CD4-positive, alpha-beta memory T cell (primary cell): ENCODE measurements at regions not wholly inside any gene's neighbourhood (a gene's known extent, or its start where the extent isn't known, plus 50 kb on each side); places are given as distances from the start of the nearest gene placed in this dataset.
A peak's percentile ranks its signal among the peaks of the same experiment; 100 is the strongest.

Experiments used
- CTCF ChIA-PET: fragments of 350-600 bp; sonication (Branson Sonifier 250); formaldehyde crosslinking; loops from one replicate; lab custom pipeline; 2021; ENCODE audit warnings: inconsistent platforms; ENCODE audit not compliant: partially characterized antibody; lab: Charles Lee
- POLR2A ChIA-PET: fragments of 350-600 bp; sonication (Branson Sonifier 250); formaldehyde crosslinking; loops from one replicate; lab custom pipeline; 2021; ENCODE audit not compliant: partially characterized antibody; lab: Charles Lee
- DNase-seq, 5 donors: peaks; one replicate each; pipeline versions ENCODE4 v3.0.0 to v3.0.0-alpha.2; 2020 to 2022; ENCODE audit warnings: mixed read lengths in 1 of 5
- H3K27ac ChIP-seq: one replicate; pipeline ENCODE4 v1.7.0; 2013; ENCODE audit warnings: low read depth, low read length
- H3K27me3 ChIP-seq: 2 replicates; pipeline ENCODE4 v1.7.0; 2013; ENCODE audit warnings: mild to moderate bottlenecking, low read length, moderate library complexity; ENCODE audit not compliant: insufficient read depth
- H3K36me3 ChIP-seq: 2 replicates; pipeline ENCODE4 v1.7.0; 2013; ENCODE audit warnings: mild to moderate bottlenecking, low read length, moderate library complexity; ENCODE audit not compliant: insufficient read depth
- H3K4me1 ChIP-seq: 2 replicates; pipeline ENCODE4 v1.7.0; 2013; ENCODE audit warnings: mild to moderate bottlenecking, low read length, moderate library complexity; ENCODE audit not compliant: insufficient read depth
- H3K4me3 ChIP-seq, 2 donors: one replicate each; pipeline ENCODE4 v1.7.0; 2013; ENCODE audit warnings: low read length in 2 of 2, mild to moderate bottlenecking in 1 of 2
- H3K9me3 ChIP-seq, 2 donors: one replicate each; pipeline ENCODE4 v1.7.0; 2013; ENCODE audit warnings: low read length in 2 of 2, control low read depth in 1 of 2; ENCODE audit not compliant: control insufficient read depth in 1 of 2
- H3K27ac Mint-ChIP-seq, 7 donors: one replicate each; pipeline ENCODE4 v1.8.0; 2020 to 2021; ENCODE audit warnings: mixed read lengths in 7 of 7, mild to moderate bottlenecking in 6 of 7, inconsistent platforms in 3 of 7, moderate library complexity in 3 of 7
- H3K27me3 Mint-ChIP-seq, 2 donors: one replicate each; pipeline ENCODE4 v1.8.0; 2020 to 2021; ENCODE audit warnings: mixed read lengths in 2 of 2
- H3K36me3 Mint-ChIP-seq, 2 donors: one replicate each; pipeline ENCODE4 v1.8.0; 2020 to 2021; ENCODE audit warnings: mixed read lengths in 2 of 2, inconsistent platforms in 1 of 2, mild to moderate bottlenecking in 1 of 2
- H3K4me1 Mint-ChIP-seq, 4 donors: one replicate each; pipeline ENCODE4 v1.8.0; 2020 to 2021; ENCODE audit warnings: mixed read lengths in 4 of 4, mild to moderate bottlenecking in 1 of 4
- H3K4me3 Mint-ChIP-seq, 8 donors: one replicate each; pipeline ENCODE4 v1.8.0; 2020 to 2021; ENCODE audit warnings: mixed read lengths in 8 of 8, mild to moderate bottlenecking in 7 of 8, moderate library complexity in 6 of 8, inconsistent platforms in 3 of 8
- H3K9me3 Mint-ChIP-seq, 8 donors: one replicate each; pipeline ENCODE4 v1.8.0; 2020 to 2021; ENCODE audit warnings: mixed read lengths in 8 of 8, mild to moderate bottlenecking in 5 of 8, inconsistent platforms in 3 of 8, moderate library complexity in 1 of 8
- intact Hi-C: fragments of 100-400 bp; cut with micrococcal nuclease; formaldehyde crosslinking; loops from one replicate; pipeline ENCODE4 v1.15.1; 2023

DNA sequence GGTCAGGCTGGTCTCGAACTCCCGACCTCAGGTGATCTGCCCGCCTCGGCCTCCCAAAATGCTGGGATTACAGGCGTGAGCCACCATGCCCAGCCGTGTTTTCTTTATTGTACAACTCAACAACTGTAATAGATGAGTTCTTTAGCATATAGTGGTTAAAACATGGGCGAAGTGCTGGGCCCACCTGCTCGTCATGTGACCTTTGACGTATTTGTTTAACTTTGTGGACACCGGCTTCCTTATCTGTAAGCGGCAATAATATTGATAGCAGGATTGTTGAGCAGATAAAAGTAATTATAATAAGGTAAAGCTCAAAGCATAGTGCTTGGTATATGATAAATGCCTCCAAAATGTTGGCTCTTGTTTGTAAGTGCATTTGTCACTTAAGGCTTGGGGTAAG lies 460.3 kb downstream of the KLF12 start:
- Mint-ChIP-seq H3K4me1 (peaks cover 0 to 1% (median 0%) of the 10 kb centered on the region in 4 donors), H3K27me3 (no peaks in the 10 kb centered on the region), H3K9me3 (no peaks in the 10 kb centered on the region), H3K36me3 (no peaks in the 10 kb centered on the region), H3K27ac (no peak overlapping the region), H3K4me3 (no peak overlapping the region)
- Histone ChIP-seq H3K9me3 (no peaks in the 10 kb centered on the region), H3K4me1 (no peaks in the 10 kb centered on the region), H3K27me3 (no peaks in the 10 kb centered on the region), H3K4me3 (no peak overlapping the region), H3K36me3 (no peaks in the 10 kb centered on the region), H3K27ac (no peak overlapping the region)
- ChIA-PET POLR2A (no interaction called here), CTCF (no interaction called here)
- intact Hi-C loops: no loop called here
- DNase-seq: no peak

DNA sequence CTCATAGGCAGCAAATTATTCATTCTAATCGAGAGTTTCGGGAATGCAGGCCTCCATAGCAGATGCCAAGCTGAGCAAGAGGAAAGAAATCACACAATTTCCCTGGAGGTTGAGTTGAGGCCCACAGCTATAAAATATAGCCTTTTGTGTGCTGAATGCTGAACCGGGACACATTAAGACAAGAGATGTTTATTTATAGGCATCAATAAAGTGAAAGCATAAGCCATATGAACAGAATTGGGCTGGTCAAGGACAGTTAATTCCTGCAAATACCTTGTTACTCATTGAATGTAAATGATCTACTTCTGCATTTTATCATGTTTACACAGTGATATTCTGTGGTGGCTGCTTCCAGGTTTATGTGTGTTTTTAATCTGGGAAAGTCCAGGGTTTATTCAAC lies 461.7 kb downstream of the KLF12 start:
- Histone ChIP-seq H3K4me1 (no peaks in the 10 kb centered on the region), H3K36me3 (no peaks in the 10 kb centered on the region), H3K4me3 (no peak overlapping the region), H3K27ac (no peak overlapping the region), H3K27me3 (no peaks in the 10 kb centered on the region), H3K9me3 (no peaks in the 10 kb centered on the region)
- intact Hi-C loops: no loop called here
- ChIA-PET POLR2A (no interaction called here), CTCF (no interaction called here)
- DNase-seq: no peak
- H3K27ac Mint-ChIP-seq: no peak overlapping the region
- no peaks in the 10 kb centered on the region for H3K4me1 Mint-ChIP-seq
- no peak overlapping the region for H3K4me3 Mint-ChIP-seq
- H3K9me3 Mint-ChIP-seq: no peaks in the 10 kb centered on the region
- H3K27me3 Mint-ChIP-seq: no peaks in the 10 kb centered on the region
- H3K36me3 Mint-ChIP-seq: no peaks in the 10 kb centered on the region

DNA sequence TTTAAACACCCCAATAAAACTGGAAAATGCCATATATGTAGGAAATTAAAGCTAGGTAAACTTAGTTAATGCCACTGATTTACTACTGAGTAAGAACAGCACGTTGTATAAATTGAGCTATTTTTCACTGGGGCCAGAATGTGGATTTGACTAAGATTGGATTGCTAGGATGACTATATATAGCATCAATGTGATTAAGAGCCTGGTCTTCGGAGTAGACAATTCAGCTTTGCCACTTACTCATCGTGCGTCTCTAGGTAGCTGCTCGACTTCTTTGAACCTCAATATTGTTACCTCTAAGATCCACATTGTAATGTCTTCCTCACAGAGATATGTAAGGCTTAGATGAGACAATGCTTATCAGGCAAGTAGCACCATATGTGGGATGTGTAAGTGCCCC lies 462.5 kb downstream of the KLF12 start:
- Histone ChIP-seq H3K9me3 (no peaks in the 10 kb centered on the region), H3K27me3 (no peaks in the 10 kb centered on the region), H3K4me3 (no peak overlapping the region), H3K27ac (no peak overlapping the region), H3K36me3 (no peaks in the 10 kb centered on the region), H3K4me1 (no peaks in the 10 kb centered on the region)
- no peak overlapping the region for H3K27ac Mint-ChIP-seq
- no peak overlapping the region for H3K4me3 Mint-ChIP-seq
- CTCF ChIA-PET: no interaction called here
- H3K36me3 Mint-ChIP-seq: no peaks in the 10 kb centered on the region
- no peak for DNase-seq
- POLR2A ChIA-PET: interaction anchor here (0.6 kb wide), 1 partner anchor 462 kb away, joined by 3 read pairs; no protein-coding TSS in a partner anchor
- H3K27me3 Mint-ChIP-seq: no peaks in the 10 kb centered on the region
- no peaks in the 10 kb centered on the region for H3K4me1 Mint-ChIP-seq
- no peaks in the 10 kb centered on the region for H3K9me3 Mint-ChIP-seq
- intact Hi-C loops: no loop called here

DNA sequence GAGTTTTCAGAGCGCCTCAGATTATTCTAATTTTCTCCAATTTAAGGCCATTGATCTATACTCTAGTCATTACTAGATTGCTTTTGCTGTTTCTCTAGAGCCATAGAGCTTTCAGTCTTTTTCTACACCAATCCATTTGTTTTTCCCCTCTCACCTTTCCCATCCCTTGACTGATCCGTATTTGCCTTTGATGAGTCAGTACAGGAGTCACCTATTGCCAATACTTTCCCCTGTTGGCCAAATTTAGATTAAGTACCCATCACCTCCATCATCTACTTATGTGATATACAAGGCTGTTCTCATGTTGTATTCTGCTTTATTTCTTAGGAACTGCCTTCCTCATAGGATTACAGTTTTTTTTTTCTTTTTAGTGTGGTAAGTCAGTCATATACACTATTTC lies 463.2 kb downstream of the KLF12 start:
- Mint-ChIP-seq H3K27me3 (no peaks in the 10 kb centered on the region), H3K4me3 (no peak overlapping the region), H3K27ac (peak overlapping the region in 1 of 7 donors; percentile 39), H3K9me3 (no peaks in the 10 kb centered on the region), H3K4me1 (peaks cover 0 to 3% (median 1%) of the 10 kb centered on the region in 4 donors), H3K36me3 (no peaks in the 10 kb centered on the region)
- no peak for DNase-seq
- no peaks in the 10 kb centered on the region for H3K36me3 ChIP-seq
- intact Hi-C loops: no loop called here
- no peaks in the 10 kb centered on the region for H3K27me3 ChIP-seq
- CTCF ChIA-PET: no interaction called here
- H3K4me1 ChIP-seq: no peaks in the 10 kb centered on the region
- no peak overlapping the region for H3K4me3 ChIP-seq
- H3K27ac ChIP-seq: no peak overlapping the region
- no peaks in the 10 kb centered on the region for H3K9me3 ChIP-seq
- POLR2A ChIA-PET: no interaction called here

DNA sequence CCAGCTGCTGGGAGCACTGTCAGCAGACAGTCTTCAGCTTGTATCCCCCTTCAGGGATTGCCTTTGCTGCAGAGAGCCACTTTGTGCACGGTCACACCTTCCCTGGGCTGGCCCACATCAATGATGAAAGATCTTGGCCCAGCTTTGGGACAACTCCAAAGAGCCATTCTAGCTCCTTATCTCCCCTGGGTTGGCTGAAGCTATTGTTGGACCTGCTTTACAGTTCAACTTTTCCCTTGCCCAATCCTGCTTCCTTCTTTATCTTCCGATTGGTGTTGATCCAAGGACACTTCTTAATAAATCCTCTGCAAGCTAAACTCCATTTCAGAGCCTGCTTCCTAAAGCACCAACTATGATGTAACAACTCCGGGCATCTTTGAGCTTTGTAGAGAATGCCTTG lies 466.4 kb downstream of the KLF12 start:
- H3K4me3 Mint-ChIP-seq: no peak overlapping the region
- POLR2A ChIA-PET: no interaction called here
- CTCF ChIA-PET: interaction anchor here (0.6 kb wide), 1 partner anchor 1393 kb away, joined by 4 read pairs; no protein-coding TSS in a partner anchor
- peaks cover under 1 to 6% (median 3%) of the 10 kb centered on the region in 4 donors for H3K4me1 Mint-ChIP-seq
- no peaks in the 10 kb centered on the region for H3K9me3 ChIP-seq
- no peaks in the 10 kb centered on the region for H3K9me3 Mint-ChIP-seq
- H3K36me3 ChIP-seq: no peaks in the 10 kb centered on the region
- no peaks in the 10 kb centered on the region for H3K27me3 ChIP-seq
- H3K27ac ChIP-seq: no peak overlapping the region
- no peaks in the 10 kb centered on the region for H3K27me3 Mint-ChIP-seq
- no peak for DNase-seq
- H3K4me3 ChIP-seq: no peak overlapping the region
- no peaks in the 10 kb centered on the region for H3K36me3 Mint-ChIP-seq
- intact Hi-C loops: no loop called here
- no peak overlapping the region for H3K27ac Mint-ChIP-seq
- H3K4me1 ChIP-seq: no peaks in the 10 kb centered on the region

DNA sequence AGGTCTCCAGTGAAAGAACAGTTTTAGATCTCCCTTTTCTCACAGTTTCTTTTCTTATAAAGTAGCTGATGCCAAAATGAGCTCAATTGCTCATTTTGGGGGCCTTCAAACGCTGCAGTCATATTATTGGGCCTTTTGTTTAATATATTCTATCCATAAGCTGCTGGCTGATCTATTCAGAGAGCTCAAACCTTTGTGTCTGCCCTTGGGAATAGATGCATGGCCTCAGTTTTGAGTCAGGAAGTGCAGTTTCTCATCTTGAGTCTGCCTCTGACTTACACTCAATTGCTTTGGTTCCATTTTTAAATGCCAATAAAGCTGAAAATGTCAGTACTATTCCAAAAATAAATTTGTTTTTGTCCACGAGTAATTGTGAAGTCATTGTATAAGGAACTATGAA lies 468.9 kb downstream of the KLF12 start:
- ChIA-PET POLR2A (interaction anchor here (1.1 kb wide), 1 partner anchor 40 kb away, joined by 3 read pairs; no protein-coding TSS in a partner anchor), CTCF (no interaction called here)

DNA sequence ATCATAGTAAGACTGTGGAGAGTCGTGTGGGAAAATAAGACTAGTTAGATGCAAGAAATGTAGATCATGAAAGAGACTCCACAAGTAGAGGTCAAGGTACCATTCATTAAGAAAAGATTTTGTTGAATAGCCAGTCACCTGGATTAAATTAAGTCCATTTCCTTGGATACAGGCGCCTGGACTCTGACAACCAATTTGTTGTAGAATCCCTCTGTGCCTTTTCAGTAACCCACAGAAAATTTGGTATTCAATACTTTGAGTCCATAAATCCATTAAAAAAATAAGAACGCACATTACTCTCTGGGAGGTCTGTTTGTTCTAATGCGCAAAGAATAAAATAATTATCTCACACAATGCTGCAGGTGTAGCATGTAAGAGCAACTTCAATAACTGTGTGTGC lies 469.4 kb downstream of the KLF12 start:
- Mint-ChIP-seq H3K4me3 (no peak overlapping the region), H3K4me1 (peaks cover 4 to 13% (median 10%) of the 10 kb centered on the region in 4 donors), H3K27ac (no peak overlapping the region), H3K9me3 (peaks cover 0 to 6% (median 0%) of the 10 kb centered on the region in 8 donors), H3K27me3 (no peaks in the 10 kb centered on the region), H3K36me3 (peaks cover 0 to 3% of the 10 kb centered on the region in 2 donors)
- ChIA-PET CTCF (no interaction called here), POLR2A (interaction anchor here (1.1 kb wide), 1 partner anchor 39 kb away, joined by 3 read pairs; no protein-coding TSS in a partner anchor)
- no peaks in the 10 kb centered on the region for H3K36me3 ChIP-seq
- no peaks in the 10 kb centered on the region for H3K4me1 ChIP-seq
- H3K27me3 ChIP-seq: no peaks in the 10 kb centered on the region
- no peak for DNase-seq
- no peaks in the 10 kb centered on the region for H3K9me3 ChIP-seq
- no peak overlapping the region for H3K27ac ChIP-seq
- no peak overlapping the region for H3K4me3 ChIP-seq
- intact Hi-C loops: no loop called here

More for the DNA sequence above, 468.9 kb downstream of the KLF12 start:
- intact Hi-C loops: no loop called here
- Histone ChIP-seq H3K27ac (no peak overlapping the region), H3K9me3 (no peaks in the 10 kb centered on the region), H3K4me1 (no peaks in the 10 kb centered on the region), H3K27me3 (no peaks in the 10 kb centered on the region), H3K4me3 (no peak overlapping the region), H3K36me3 (no peaks in the 10 kb centered on the region)
- no peaks in the 10 kb centered on the region for H3K27me3 Mint-ChIP-seq
- DNase-seq: no peak
- peaks cover 0 to 3% of the 10 kb centered on the region in 2 donors for H3K36me3 Mint-ChIP-seq
- no peak overlapping the region for H3K4me3 Mint-ChIP-seq
- H3K27ac Mint-ChIP-seq: no peak overlapping the region
- H3K4me1 Mint-ChIP-seq: peaks cover 4 to 13% (median 10%) of the 10 kb centered on the region in 4 donors
- H3K9me3 Mint-ChIP-seq: peaks cover 0 to 6% (median 0%) of the 10 kb centered on the region in 8 donors
